ENCODE measurements at regions not wholly inside any gene's neighbourhood (a gene's known extent, or its start where the extent isn't known, plus 50 kb on each side); places are given as distances from the start of the nearest gene placed in this dataset.

- TF ChIP-seq, protein P1, sequence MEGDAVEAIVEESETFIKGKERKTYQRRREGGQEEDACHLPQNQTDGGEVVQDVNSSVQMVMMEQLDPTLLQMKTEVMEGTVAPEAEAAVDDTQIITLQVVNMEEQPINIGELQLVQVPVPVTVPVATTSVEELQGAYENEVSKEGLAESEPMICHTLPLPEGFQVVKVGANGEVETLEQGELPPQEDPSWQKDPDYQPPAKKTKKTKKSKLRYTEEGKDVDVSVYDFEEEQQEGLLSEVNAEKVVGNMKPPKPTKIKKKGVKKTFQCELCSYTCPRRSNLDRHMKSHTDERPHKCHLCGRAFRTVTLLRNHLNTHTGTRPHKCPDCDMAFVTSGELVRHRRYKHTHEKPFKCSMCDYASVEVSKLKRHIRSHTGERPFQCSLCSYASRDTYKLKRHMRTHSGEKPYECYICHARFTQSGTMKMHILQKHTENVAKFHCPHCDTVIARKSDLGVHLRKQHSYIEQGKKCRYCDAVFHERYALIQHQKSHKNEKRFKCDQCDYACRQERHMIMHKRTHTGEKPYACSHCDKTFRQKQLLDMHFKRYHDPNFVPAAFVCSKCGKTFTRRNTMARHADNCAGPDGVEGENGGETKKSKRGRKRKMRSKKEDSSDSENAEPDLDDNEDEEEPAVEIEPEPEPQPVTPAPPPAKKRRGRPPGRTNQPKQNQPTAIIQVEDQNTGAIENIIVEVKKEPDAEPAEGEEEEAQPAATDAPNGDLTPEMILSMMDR (IDR thresholded peaks at IDR 0.05; ENCODE audit: poor library complexity, severe bottlenecking): no peak
- TF ChIP-seq RAD21 (conservative IDR thresholded peaks at IDR 0.05): no peak
- no peak for TF ChIP-seq TAF1 (IDR thresholded peaks at IDR 0.05; ENCODE audit: low read depth)
- no peak for TF ChIP-seq EZH2 (IDR thresholded peaks at IDR 0.05; ENCODE audit: borderline replicate concordance, insufficient read depth, low read length, poor library complexity, severe bottlenecking)
- TF ChIP-seq POLR2AphosphoS5 (IDR thresholded peaks at IDR 0.05): no peak
- TF ChIP-seq, protein P2, sequence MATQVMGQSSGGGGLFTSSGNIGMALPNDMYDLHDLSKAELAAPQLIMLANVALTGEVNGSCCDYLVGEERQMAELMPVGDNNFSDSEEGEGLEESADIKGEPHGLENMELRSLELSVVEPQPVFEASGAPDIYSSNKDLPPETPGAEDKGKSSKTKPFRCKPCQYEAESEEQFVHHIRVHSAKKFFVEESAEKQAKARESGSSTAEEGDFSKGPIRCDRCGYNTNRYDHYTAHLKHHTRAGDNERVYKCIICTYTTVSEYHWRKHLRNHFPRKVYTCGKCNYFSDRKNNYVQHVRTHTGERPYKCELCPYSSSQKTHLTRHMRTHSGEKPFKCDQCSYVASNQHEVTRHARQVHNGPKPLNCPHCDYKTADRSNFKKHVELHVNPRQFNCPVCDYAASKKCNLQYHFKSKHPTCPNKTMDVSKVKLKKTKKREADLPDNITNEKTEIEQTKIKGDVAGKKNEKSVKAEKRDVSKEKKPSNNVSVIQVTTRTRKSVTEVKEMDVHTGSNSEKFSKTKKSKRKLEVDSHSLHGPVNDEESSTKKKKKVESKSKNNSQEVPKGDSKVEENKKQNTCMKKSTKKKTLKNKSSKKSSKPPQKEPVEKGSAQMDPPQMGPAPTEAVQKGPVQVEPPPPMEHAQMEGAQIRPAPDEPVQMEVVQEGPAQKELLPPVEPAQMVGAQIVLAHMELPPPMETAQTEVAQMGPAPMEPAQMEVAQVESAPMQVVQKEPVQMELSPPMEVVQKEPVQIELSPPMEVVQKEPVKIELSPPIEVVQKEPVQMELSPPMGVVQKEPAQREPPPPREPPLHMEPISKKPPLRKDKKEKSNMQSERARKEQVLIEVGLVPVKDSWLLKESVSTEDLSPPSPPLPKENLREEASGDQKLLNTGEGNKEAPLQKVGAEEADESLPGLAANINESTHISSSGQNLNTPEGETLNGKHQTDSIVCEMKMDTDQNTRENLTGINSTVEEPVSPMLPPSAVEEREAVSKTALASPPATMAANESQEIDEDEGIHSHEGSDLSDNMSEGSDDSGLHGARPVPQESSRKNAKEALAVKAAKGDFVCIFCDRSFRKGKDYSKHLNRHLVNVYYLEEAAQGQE (IDR thresholded peaks at IDR 0.05; ENCODE audit: borderline replicate concordance): no peak
- no peak for TF ChIP-seq MXI1 (conservative IDR thresholded peaks at IDR 0.05; ENCODE audit: poor library complexity, severe bottlenecking)
- TF ChIP-seq EP300 (conservative IDR thresholded peaks at IDR 0.05; ENCODE audit: poor library complexity, severe bottlenecking): no peak
These were observed 607.0 kb downstream of the BCL11B start for GRCh38 chr14:98665007-98665406.

All from neural cell (in vitro differentiated cells).